Vagina (tissue), 2 donors: ENCODE measurements at regions not wholly inside any gene's neighbourhood (a gene's known extent, or its start where the extent isn't known, plus 50 kb on each side); places are given as distances from the start of the nearest gene placed in this dataset.

Experiments
- CTCF ChIP-seq, 3 experiments: fragments of 450-650 bp in 2 of 3; fragments of 200-600 bp in 1 of 3; sonication (generic) in 1 of 3; IDR thresholded peaks; one replicate each; pipeline ENCODE4 v1.5.1; 2017 to 2019; ENCODE audit warnings: antibody characterized with exemption in 3 of 3, mild to moderate bottlenecking in 2 of 3, moderate library complexity in 2 of 3
- POLR2A ChIP-seq, 2 donors: fragments of 450-650 bp; IDR thresholded peaks; one replicate each; pipeline ENCODE4 v1.6.1; 2017; ENCODE audit warnings: antibody characterized with exemption in 2 of 2, mild to moderate bottlenecking in 2 of 2, moderate library complexity in 2 of 2
- POLR2AphosphoS5 ChIP-seq, 2 donors: sonication (generic); formaldehyde crosslinking; IDR thresholded peaks; one replicate each; pipeline ENCODE4 v1.9.0; 2017; ENCODE audit warnings: antibody characterized with exemption in 2 of 2, mild to moderate bottlenecking in 2 of 2, low read depth in 1 of 2; ENCODE audit not compliant: insufficient read depth in 1 of 2

GRCh38 chr2:128594651-128594910 is 275.9 kb upstream of the HS6ST1 start:
- TF ChIP-seq CTCF (IDR thresholded peaks at IDR 0.05) (no peak), POLR2A (IDR thresholded peaks at IDR 0.05) (no peak), POLR2AphosphoS5 (IDR thresholded peaks at IDR 0.05; ENCODE audit: insufficient read depth in 1 of 2, low read depth in 1 of 2) (no peak)
